Amniotic stem cell (primary cell): ENCODE measurements at regions not wholly inside any gene's neighbourhood (a gene's known extent, or its start where the extent isn't known, plus 50 kb on each side); places are given as distances from the start of the nearest gene placed in this dataset.
"Not testable (repeated sequence)": the region's sequence is repeated elsewhere in the genome, so short reads cannot be mapped to it uniquely, and the experiment has no call there.

Experiments used
- DNase-seq: peaks from one replicate; lab custom pipeline; 2025; lab: John Stamatoyannopoulos, UW

GRCh38 chr17:77086433-77087010, 54.2 kb upstream of the SEC14L1 start:
- peak; percentile 54 for DNase-seq

- DNase-seq, result no peak
Measured at GRCh38 chr17:77087650-77088454, 52.9 kb upstream of the SEC14L1 start.

GRCh38 chr17:77088455-77089123, 52.2 kb upstream of the SEC14L1 start:
- DNase-seq, result peak; percentile 89

- DNase-seq, result no peak
Measured at GRCh38 chr17:77089124-77089490, 51.7 kb upstream of the SEC14L1 start.

- not testable (repeated sequence) for DNase-seq
Measured at GRCh38 chr17:77089949-77090348, 50.8 kb upstream of the SEC14L1 start.

GRCh38 chr17:77090476-77090875, 50.3 kb upstream of the SEC14L1 start:
- no peak for DNase-seq
